Activated CD4-positive, alpha-beta T cell treated with anti-CD3 and anti-CD28 coated beads, Interleukin-2, amount 50 U/mL, for 1 hour (primary cell): ENCODE measurements at regions not wholly inside any gene's neighbourhood (a gene's known extent, or its start where the extent isn't known, plus 50 kb on each side); places are given as distances from the start of the nearest gene placed in this dataset.
"Not testable (repeated sequence)": the region's sequence is repeated elsewhere in the genome, so short reads cannot be mapped to it uniquely, and the experiment has no call there.

Experiments used
- DNase-seq: peaks from one replicate; pipeline ENCODE4 v3.0.0-alpha.2; 2020

- DNase-seq, result no peak
Observed at GRCh38 chr12:82300611-82301010, 57.6 kb downstream of the CCDC59 start.

GRCh38 chr12:82299319-82300025, 58.7 kb downstream of the CCDC59 start:
- DNase-seq, result no peak

- no peak for DNase-seq
Observed at GRCh38 chr12:82290415-82290814, 67.8 kb downstream of the CCDC59 start.

GRCh38 chr12:82281335-82281734, 76.9 kb downstream of the CCDC59 start:
- not testable (repeated sequence) for DNase-seq

- no peak for DNase-seq
Observed at GRCh38 chr12:82279536-82280058, 78.6 kb downstream of the CCDC59 start.

- DNase-seq, result no peak
Observed at GRCh38 chr12:82277582-82277981, 80.6 kb downstream of the CCDC59 start.

GRCh38 chr12:82242729-82243128, 115.5 kb downstream of the CCDC59 start:
- DNase-seq, result no peak

GRCh38 chr12:82225871-82226270, 132.3 kb downstream of the CCDC59 start:
- DNase-seq, result no peak

- no peak for DNase-seq
Observed at GRCh38 chr12:82223426-82223825, 134.8 kb downstream of the CCDC59 start.

- DNase-seq, result no peak
Observed at GRCh38 chr12:82216475-82216874, 141.7 kb downstream of the CCDC59 start.

GRCh38 chr12:82213761-82214160, 144.4 kb downstream of the CCDC59 start:
- no peak for DNase-seq

GRCh38 chr12:82210882-82211281, 147.3 kb downstream of the CCDC59 start:
- DNase-seq, result no peak

GRCh38 chr12:82209533-82209932, 148.7 kb downstream of the CCDC59 start:
- DNase-seq, result no peak

GRCh38 chr12:82207556-82207955, 150.6 kb downstream of the CCDC59 start:
- no peak for DNase-seq

- DNase-seq, result no peak
Observed at GRCh38 chr12:82203086-82203485, 155.1 kb downstream of the CCDC59 start.

- no peak for DNase-seq
Observed at GRCh38 chr12:82187595-82187994, 170.6 kb downstream of the CCDC59 start.

- no peak for DNase-seq
Observed at GRCh38 chr12:82187011-82187410, 171.2 kb downstream of the CCDC59 start.

GRCh38 chr12:82186282-82186681, 171.9 kb downstream of the CCDC59 start:
- DNase-seq, result no peak

- no peak for DNase-seq
Observed at GRCh38 chr12:82184844-82185243, 173.3 kb downstream of the CCDC59 start.

- DNase-seq, result no peak
Observed at GRCh38 chr12:82182601-82183190, 175.5 kb downstream of the CCDC59 start.

- DNase-seq, result no peak
Observed at GRCh38 chr12:82176761-82177490, 181.3 kb downstream of the CCDC59 start.

- DNase-seq, result no peak
Observed at GRCh38 chr12:82176026-82176425, 182.2 kb downstream of the CCDC59 start.

GRCh38 chr12:82174936-82175335, 183.3 kb downstream of the CCDC59 start:
- DNase-seq, result no peak

GRCh38 chr12:82174383-82174782, 183.8 kb downstream of the CCDC59 start:
- no peak for DNase-seq
